Mesodermal cell (in vitro differentiated cells): ENCODE measurements at regions not wholly inside any gene's neighbourhood (a gene's known extent, or its start where the extent isn't known, plus 50 kb on each side); places are given as distances from the start of the nearest gene placed in this dataset.
"Not testable (repeated sequence)": the region's sequence is repeated elsewhere in the genome, so short reads cannot be mapped to it uniquely, and the experiment has no call there.

Experiments
- H3K27ac ChIP-seq: 2 replicates; pipeline ENCODE4 v1.7.0; 2013; ENCODE audit warnings: mild to moderate bottlenecking, low read depth, low read length, moderate library complexity; ENCODE audit not compliant: severe bottlenecking
- H3K36me3 ChIP-seq: 2 replicates; pipeline ENCODE4 v1.7.1; 2013; ENCODE audit warnings: mild to moderate bottlenecking, low read length, moderate library complexity; ENCODE audit not compliant: control insufficient read depth, insufficient read depth
- H3K4me1 ChIP-seq: one replicate; pipeline ENCODE4 v1.7.1; 2013; ENCODE audit warnings: mild to moderate bottlenecking, low read length; ENCODE audit not compliant: insufficient read depth, control insufficient read depth, poor library complexity, severe bottlenecking
- H3K4me3 ChIP-seq: 2 replicates; pipeline ENCODE4 v1.7.0; 2013; ENCODE audit warnings: low read length, control low read depth, mild to moderate bottlenecking; ENCODE audit not compliant: insufficient read depth, poor library complexity, severe bottlenecking; ENCODE audit errors: extremely low read depth
- H3K9me3 ChIP-seq: 2 replicates; pipeline ENCODE4 v1.7.1; 2013; ENCODE audit warnings: mild to moderate bottlenecking, low read length, moderate library complexity; ENCODE audit not compliant: control insufficient read depth
- WGBS, 2 experiments: methylation state at CpG; one replicate each; pipeline ENCODE4 v1.1.5; 2013; ENCODE audit warnings: missing lambda C conversion rate in 2 of 2; ENCODE audit not compliant: insufficient coverage in 2 of 2; 5-methylcytosine and 5-hydroxymethylcytosine counted together

- Histone ChIP-seq H3K27ac (no peak overlapping the region), H3K4me1 (peaks cover under 1% of the 10 kb centered on the region), H3K9me3 (no peaks in the 10 kb centered on the region), H3K36me3 (no peaks in the 10 kb centered on the region), H3K4me3 (no peak overlapping the region)
- 66 to 83% methylated on average over 9 to 10 of the region's 12 CpGs for WGBS, 2 experiments
Observed at GRCh38 chr2:126975671-126976655, 77.3 kb downstream of the TEX51 start.

- WGBS, 2 experiments = 88 to 94% methylated on average over 20 of the region's 30 CpGs
- no peak overlapping the region for H3K27ac ChIP-seq
Observed at GRCh38 chr2:126976721-126977328, 78.1 kb downstream of the TEX51 start.

DNA sequence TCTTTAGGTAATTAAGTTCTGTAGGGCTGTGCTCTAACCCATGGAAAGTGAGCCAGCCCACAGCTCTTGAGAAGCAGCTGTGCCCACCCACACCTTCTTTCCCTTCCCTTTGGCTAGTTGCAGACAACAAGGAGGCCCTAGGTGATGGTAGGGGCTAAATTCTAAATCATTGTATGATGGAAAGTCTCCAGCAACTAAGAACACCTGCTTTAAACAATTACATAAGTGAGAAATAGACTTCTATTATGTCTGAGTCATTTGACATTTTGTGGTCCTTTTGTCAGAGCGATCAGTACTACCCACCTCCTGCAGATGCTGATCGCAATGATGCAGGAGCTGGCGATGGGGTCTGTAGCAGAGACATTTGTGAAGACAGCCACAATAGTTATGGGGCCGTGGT, 79.6 kb downstream of the TEX51 start:
- H3K27ac ChIP-seq = no peak overlapping the region
- peaks cover 2% of the 10 kb centered on the region for H3K4me1 ChIP-seq
- H3K9me3 ChIP-seq = no peaks in the 10 kb centered on the region
- 100% methylated on average over 3 to 4 of the region's 4 CpGs for WGBS, 2 experiments
- H3K36me3 ChIP-seq = no peaks in the 10 kb centered on the region
- H3K4me3 ChIP-seq = no peak overlapping the region

More at GRCh38 chr2:126976721-126977328, 78.1 kb downstream of the TEX51 start:
- H3K4me1 ChIP-seq = peaks cover 2% of the 10 kb centered on the region
- H3K4me3 ChIP-seq = no peak overlapping the region
- no peaks in the 10 kb centered on the region for H3K9me3 ChIP-seq
- H3K36me3 ChIP-seq = no peaks in the 10 kb centered on the region

- Histone ChIP-seq H3K36me3 (no peaks in the 10 kb centered on the region), H3K27ac (no peak overlapping the region), H3K4me1 (peaks cover 2% of the 10 kb centered on the region), H3K4me3 (no peak overlapping the region), H3K9me3 (no peaks in the 10 kb centered on the region)
- 88 to 96% methylated on average over 4 of the region's 7 CpGs for WGBS, 2 experiments
Observed at GRCh38 chr2:126979039-126980003, 80.6 kb downstream of the TEX51 start.

GRCh38 chr2:126981476-126981875, 82.8 kb downstream of the TEX51 start:
- Histone ChIP-seq H3K4me1 (peaks cover 2% of the 10 kb centered on the region), H3K27ac (no peak overlapping the region), H3K36me3 (no peaks in the 10 kb centered on the region), H3K4me3 (no peak overlapping the region), H3K9me3 (no peaks in the 10 kb centered on the region)
- 89 to 100% methylated on average over 3 to 5 of the region's 6 CpGs for WGBS, 2 experiments

GRCh38 chr2:126982935-126983334, 84.2 kb downstream of the TEX51 start:
- Histone ChIP-seq H3K9me3 (no peaks in the 10 kb centered on the region), H3K4me3 (no peak overlapping the region), H3K4me1 (peaks cover 2% of the 10 kb centered on the region), H3K36me3 (no peaks in the 10 kb centered on the region), H3K27ac (no peak overlapping the region)
- WGBS, 2 experiments = 91 to 98% methylated on average over 5 of the region's 5 CpGs

- 61 to 91% methylated on average over 5 to 6 of the region's 6 CpGs for WGBS, 2 experiments
- no peak overlapping the region for H3K4me3 ChIP-seq
- H3K27ac ChIP-seq = no peak overlapping the region
- H3K9me3 ChIP-seq = no peaks in the 10 kb centered on the region
- no peaks in the 10 kb centered on the region for H3K36me3 ChIP-seq
- peaks cover 5% of the 10 kb centered on the region for H3K4me1 ChIP-seq
Observed at GRCh38 chr2:126986631-126987187, 88.0 kb downstream of the TEX51 start.

DNA sequence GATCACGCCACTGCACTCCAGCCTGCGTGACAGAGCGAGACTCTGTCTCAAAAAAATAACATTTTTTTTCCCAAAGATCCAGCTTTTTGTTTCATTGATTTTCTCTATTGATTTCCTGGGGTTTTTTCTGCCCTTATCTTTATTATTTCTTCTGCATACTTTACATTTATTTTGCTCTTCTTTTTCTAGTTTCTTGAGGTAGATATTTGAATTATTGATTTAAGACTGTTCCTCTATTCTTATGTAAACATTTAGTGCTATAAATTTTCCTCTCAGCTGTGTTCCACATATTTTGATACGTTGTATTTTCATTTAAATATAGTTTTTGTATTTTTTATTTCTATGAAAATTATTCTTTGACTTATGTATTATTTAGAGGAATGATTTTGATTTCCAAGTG, 89.8 kb downstream of the TEX51 start:
- peaks cover 5% of the 10 kb centered on the region for H3K4me1 ChIP-seq
- no peak overlapping the region for H3K27ac ChIP-seq
- no peaks in the 10 kb centered on the region for H3K36me3 ChIP-seq
- H3K4me3 ChIP-seq = no peak overlapping the region
- no peaks in the 10 kb centered on the region for H3K9me3 ChIP-seq
- 53 to 80% methylated on average over 1 to 3 of the region's 4 CpGs for WGBS, 2 experiments

GRCh38 chr2:126989064-126989463, 90.4 kb downstream of the TEX51 start:
- H3K27ac ChIP-seq, H3K9me3 ChIP-seq, H3K36me3 ChIP-seq, H3K4me1 ChIP-seq, H3K4me3 ChIP-seq: not testable (repeated sequence)
- 91 to 95% methylated on average over 6 to 7 of the region's 8 CpGs for WGBS, 2 experiments

GRCh38 chr2:126990200-126990599, 91.5 kb downstream of the TEX51 start:
- Histone ChIP-seq H3K27ac (peak overlapping the region; percentile 7), H3K4me1 (peaks cover 11% of the 10 kb centered on the region), H3K9me3 (no peaks in the 10 kb centered on the region), H3K36me3 (no peaks in the 10 kb centered on the region), H3K4me3 (no peak overlapping the region)
- 80 to 100% methylated on average over 1 to 2 of the region's 2 CpGs for WGBS, 2 experiments
